HepG2 (cell line): ENCODE measurements at regions not wholly inside any gene's neighbourhood (a gene's known extent, or its start where the extent isn't known, plus 50 kb on each side); places are given as distances from the start of the nearest gene placed in this dataset.

Experiments used
- ATAC-seq: fragments of 200-7000 bp; cut with Tn5 transposase; 3 replicates; pipeline ENCODE4 v1.9.1; 2020; ENCODE audit warnings: mild to moderate bottlenecking, moderate library complexity
- BruUV-seq: library from RNA; stranded (reverse); fragments of 400-500 nt; replicated peaks from 2 replicates; lab custom pipeline; 2021; lab: Mats Ljungman, UMichigan
- CTCF ChIA-PET: fragments of 300-600 bp; formaldehyde crosslinking; extraction: SDS; loops from one replicate; lab custom pipeline; 2021; ENCODE audit warnings: low total read pairs, inconsistent platforms, low intra/inter-chr PET ratio; lab: Yijun Ruan, JAX
- POLR2A ChIA-PET: fragments of 350-600 bp; sonication (Branson Sonifier 250); formaldehyde crosslinking; loops from one replicate; lab custom pipeline; 2020; ENCODE audit warnings: antibody characterized with exemption, inconsistent platforms; lab: Yijun Ruan, JAX
- DNase-seq: peaks from one replicate; pipeline ENCODE4 v3.0.0-alpha.2; 2015; ENCODE audit warnings: low spot score
- FAIRE-seq: peaks from 3 replicates; lab custom pipeline; 2011; peaks lifted over from hg19 to GRCh38; lab: Jason Lieb, UNC
- H2AFZ ChIP-seq: one replicate; pipeline ENCODE4 v1.6.1; 2011; ENCODE audit warnings: low read length, inconsistent platforms
- H3K27ac ChIP-seq: fragments of 300-600 bp; 3 replicates; pipeline ENCODE4 v1.8.0; 2011; ENCODE audit warnings: mixed run types, mild to moderate bottlenecking, mixed read lengths, low read length, inconsistent platforms; ENCODE audit not compliant: insufficient read depth; ENCODE audit errors: extremely low read length
- H3K27me3 ChIP-seq, 2 experiments: fragments of 200-600 bp in 1 of 2; 2 replicates in 1 of 2; 3 replicates in 1 of 2; pipeline versions ENCODE4 v1.6.0 to v1.8.0; 2011; ENCODE audit warnings: low read length in 2 of 2, mild to moderate bottlenecking in 2 of 2, moderate library complexity in 2 of 2, inconsistent platforms in 1 of 2; ENCODE audit not compliant: insufficient read depth in 2 of 2, control insufficient read depth in 1 of 2
- H3K36me3 ChIP-seq, 2 experiments: fragments of 200-600 bp in 1 of 2; replicated peaks in 1 of 2; 2 replicates in 1 of 2; 3 replicates in 1 of 2; pipeline versions ENCODE4 v1.5.1 to v1.8.0; 2011; ENCODE audit warnings: low read length in 2 of 2, inconsistent platforms in 1 of 2; ENCODE audit not compliant: insufficient read depth in 2 of 2, control insufficient read depth in 1 of 2
- H3K4me1 ChIP-seq: 2 replicates; pipeline ENCODE4 v1.5.1; 2012; ENCODE audit warnings: low read length, inconsistent platforms; ENCODE audit not compliant: insufficient read depth
- H3K4me2 ChIP-seq: 2 replicates; pipeline ENCODE4 v1.6.0; 2011; ENCODE audit warnings: low read depth, low read length, inconsistent platforms
- H3K4me3 ChIP-seq, 3 experiments: fragments of 200-600 bp in 1 of 3; sonication (generic), shearing (Covaris generic) in 1 of 3; replicated peaks in 1 of 3; 2 replicates each; pipeline ENCODE4 v1.5.1; 2011 to 2016; ENCODE audit warnings: low read length in 3 of 3, inconsistent platforms in 2 of 3, low read depth in 2 of 3, mild to moderate bottlenecking in 2 of 3, control low read depth in 1 of 3, mixed read lengths in 1 of 3; ENCODE audit not compliant: insufficient read depth in 1 of 3
- H3K79me2 ChIP-seq: one replicate; pipeline ENCODE4 v1.6.1; 2011; ENCODE audit warnings: low read length, inconsistent platforms; ENCODE audit not compliant: insufficient read depth
- H3K9ac ChIP-seq: 2 replicates; pipeline ENCODE4 v1.6.0; 2011; ENCODE audit warnings: mild to moderate bottlenecking, low read depth, low read length, inconsistent platforms; ENCODE audit not compliant: insufficient read depth
- H3K9me3 ChIP-seq: 2 replicates; pipeline ENCODE4 v1.5.1; 2012; ENCODE audit warnings: mild to moderate bottlenecking, low read length
- H4K20me1 ChIP-seq: 2 replicates; pipeline ENCODE4 v1.6.0; 2011; ENCODE audit warnings: inconsistent platforms, mild to moderate bottlenecking, low read length, moderate library complexity; ENCODE audit not compliant: insufficient read depth
- BRCA1 ChIP-seq: sonication (generic); formaldehyde crosslinking; IDR thresholded peaks from 2 replicates; pipeline ENCODE4 v1.4.0; 2020; ENCODE audit warnings: missing genetic modification reagents
- CCAR2 ChIP-seq: fragments of 200-400 bp; formaldehyde crosslinking; optimal IDR thresholded peaks from 2 replicates; pipeline ENCODE3; 2018; ENCODE audit warnings: low read depth, mild to moderate bottlenecking, low read length, moderate library complexity
- CEBPG ChIP-seq: IDR thresholded peaks from 2 replicates; pipeline ENCODE4 v1.6.1; 2016
- FOXM1 ChIP-seq: sonication (generic); formaldehyde crosslinking; IDR thresholded peaks from 2 replicates; pipeline ENCODE4 v1.5.0; 2020; ENCODE audit warnings: missing genetic modification reagents
- HDAC6 ChIP-seq: fragments of 200-600 bp; sonication (generic); IDR thresholded peaks from 2 replicates; pipeline ENCODE4 v1.7.0; 2017; ENCODE audit warnings: mild to moderate bottlenecking, antibody characterized with exemption, low read length, low read depth
- KLF16 ChIP-seq, 2 experiments: sonication (generic) in 1 of 2; formaldehyde crosslinking in 1 of 2; IDR thresholded peaks; 2 replicates each; pipeline versions ENCODE4 v1.6.1 to v1.8.0; 2016 to 2023; ENCODE audit warnings: missing genetic modification reagents in 2 of 2, missing compliant biosample characterization in 1 of 2
- NR3C1 ChIP-seq: sonication (generic); formaldehyde crosslinking; IDR thresholded peaks from 2 replicates; pipeline ENCODE4 v1.4.0; 2020; ENCODE audit warnings: missing genetic modification reagents
- PCBP2 ChIP-seq: fragments of 200-400 bp; formaldehyde crosslinking; optimal IDR thresholded peaks from 2 replicates; pipeline ENCODE3; 2018; ENCODE audit warnings: low read length, low read depth; ENCODE audit not compliant: poor library complexity, severe bottlenecking
- PHF20 ChIP-seq: sonication (generic); formaldehyde crosslinking; IDR thresholded peaks from 2 replicates; pipeline ENCODE4 v1.5.0; 2020; ENCODE audit warnings: mild to moderate bottlenecking, missing genetic modification reagents
- POLR2G ChIP-seq: fragments of 200-400 bp; formaldehyde crosslinking; IDR thresholded peaks from 2 replicates; pipeline ENCODE4 v1.6.1; 2018; ENCODE audit warnings: mild to moderate bottlenecking, low read depth, low read length, moderate library complexity
- PPARG ChIP-seq: conservative IDR thresholded peaks from 2 replicates; pipeline ENCODE4 v1.6.1; 2016; ENCODE audit warnings: missing biosample characterization, missing genetic modification reagents
- SALL2 ChIP-seq: sonication (generic); formaldehyde crosslinking; IDR thresholded peaks from 2 replicates; pipeline ENCODE4 v1.8.1; 2023; ENCODE audit warnings: mild to moderate bottlenecking, missing genetic modification reagents, inconsistent platforms
- SATB2 ChIP-seq: sonication (generic); formaldehyde crosslinking; IDR thresholded peaks from 2 replicates; pipeline ENCODE4 v1.5.0; 2020; ENCODE audit warnings: missing genetic modification reagents
- SP140L ChIP-seq: sonication (generic); formaldehyde crosslinking; IDR thresholded peaks from 2 replicates; pipeline ENCODE4 v1.4.0; 2020; ENCODE audit warnings: missing genetic modification reagents, borderline replicate concordance
- THYN1 ChIP-seq: sonication (generic); formaldehyde crosslinking; IDR thresholded peaks from 2 replicates; pipeline ENCODE4 v1.8.1; 2023; ENCODE audit warnings: low read depth, mild to moderate bottlenecking, moderate library complexity, missing genetic modification reagents, borderline replicate concordance
- ZNF235 ChIP-seq: sonication (generic); formaldehyde crosslinking; IDR thresholded peaks from 2 replicates; pipeline ENCODE4 v1.8.1; 2023; ENCODE audit warnings: mild to moderate bottlenecking, missing genetic modification reagents, borderline replicate concordance
- ZNF605 ChIP-seq: sonication (generic); formaldehyde crosslinking; IDR thresholded peaks from 2 replicates; pipeline ENCODE4 v1.8.0; 2022; ENCODE audit warnings: mild to moderate bottlenecking, missing genetic modification reagents
- WGBS: methylation state at CpG from one replicate; pipeline ENCODE4 v1.1.6; 2017; ENCODE audit warnings: low lambda C conversion rate; 5-methylcytosine and 5-hydroxymethylcytosine counted together
- in situ Hi-C: cut with HindIII; loops from 2 replicates; pipeline ENCODE4 v1.10.0; 2017; ENCODE audit warnings: low pct_unique_long_range_greater_than_20kb; ENCODE audit not compliant: extremely low pct_ligation_motif_present
- intact Hi-C: fragments of 100-400 bp; cut with micrococcal nuclease; formaldehyde crosslinking; loops from one replicate; pipeline ENCODE4 v1.10.0; 2022; ENCODE audit not compliant: unreplicated experiment
- TF ChIP-seq, protein P1 (sequence below), 2 experiments: fragments of 450-650 bp in 1 of 2; sonication (generic) in 1 of 2; formaldehyde crosslinking; IDR thresholded peaks; 2 replicates each; pipeline versions ENCODE4 v1.5.0 to v1.8.0; 2020 to 2022; ENCODE audit warnings: mild to moderate bottlenecking in 1 of 2, missing genetic modification reagents in 1 of 2
- TF ChIP-seq, protein P2 (sequence below): IDR thresholded peaks from 2 replicates; pipeline ENCODE4 v1.6.1; 2016; ENCODE audit warnings: missing compliant biosample characterization, missing genetic modification reagents, borderline replicate concordance
- TF ChIP-seq, protein P3 (sequence below): sonication (generic); formaldehyde crosslinking; IDR thresholded peaks from 2 replicates; pipeline ENCODE4 v1.5.1; 2020; ENCODE audit warnings: missing genetic modification reagents, mild to moderate bottlenecking, borderline replicate concordance

DNA sequence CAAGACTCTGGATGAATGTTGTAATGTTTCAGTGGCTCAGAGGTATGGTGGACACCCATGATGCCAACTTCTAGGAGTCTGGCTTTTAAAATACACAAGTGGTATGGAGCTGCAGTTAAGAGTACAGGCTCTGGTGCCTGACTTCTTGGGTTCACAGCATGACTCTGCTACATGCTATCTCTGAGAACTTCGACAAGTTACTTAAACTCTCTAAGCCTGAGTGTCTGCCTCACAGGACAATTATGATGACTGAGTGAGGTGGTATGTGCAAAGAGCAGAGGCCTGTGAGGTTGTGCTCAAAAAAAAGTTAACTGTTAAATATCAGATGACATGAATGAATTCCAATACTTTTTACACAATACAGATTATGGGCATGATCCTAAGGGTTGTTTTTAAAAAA, 90.9 kb upstream of the SRD5A3 start (continued):
- TF ChIP-seq PHF20 (no peak), CEBPG (no peak)

DNA sequence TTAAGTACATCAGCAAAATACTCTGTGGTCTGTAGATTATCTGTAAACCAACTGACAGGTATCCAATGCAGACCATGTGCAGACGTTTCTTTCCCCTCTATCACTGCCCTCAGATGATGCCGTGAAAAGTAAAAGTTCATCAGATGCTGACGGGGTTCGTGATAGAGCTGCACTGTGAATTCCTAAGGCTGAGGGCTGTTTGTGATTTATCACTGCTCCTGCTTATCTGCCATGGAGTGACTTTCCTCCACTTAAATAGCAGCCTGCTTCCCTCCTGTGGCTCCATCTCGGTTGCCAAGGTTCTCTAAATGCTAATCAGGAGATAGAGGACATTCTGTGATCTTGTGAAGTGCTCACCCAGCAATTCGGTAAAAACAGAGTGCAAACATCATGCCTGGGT, 89.3 kb upstream of the SRD5A3 start:
- CTCF ChIA-PET = no interaction called here
- Histone ChIP-seq H3K9ac (no peak overlapping the region), H3K27me3 (no peaks in the 10 kb centered on the region), H3K4me2 (no peak overlapping the region), H3K4me1 (no peaks in the 10 kb centered on the region), H3K9me3 (no peaks in the 10 kb centered on the region), H4K20me1 (no peaks in the 10 kb centered on the region), H3K27ac (no peak overlapping the region), H3K4me3 (no peak overlapping the region), H2AFZ (no peak overlapping the region), H3K36me3 (no peaks in the 10 kb centered on the region), H3K79me2 (no peaks in the 10 kb centered on the region)
- no peak for FAIRE-seq
- in situ Hi-C loops (no loop called here), intact Hi-C loops (no loop called here)
- POLR2A ChIA-PET = no interaction called here
- BruUV-seq = no TSS peak
- no peak for DNase-seq
- no peak for TF ChIP-seq ZNF235
- TF ChIP-seq, protein P1, sequence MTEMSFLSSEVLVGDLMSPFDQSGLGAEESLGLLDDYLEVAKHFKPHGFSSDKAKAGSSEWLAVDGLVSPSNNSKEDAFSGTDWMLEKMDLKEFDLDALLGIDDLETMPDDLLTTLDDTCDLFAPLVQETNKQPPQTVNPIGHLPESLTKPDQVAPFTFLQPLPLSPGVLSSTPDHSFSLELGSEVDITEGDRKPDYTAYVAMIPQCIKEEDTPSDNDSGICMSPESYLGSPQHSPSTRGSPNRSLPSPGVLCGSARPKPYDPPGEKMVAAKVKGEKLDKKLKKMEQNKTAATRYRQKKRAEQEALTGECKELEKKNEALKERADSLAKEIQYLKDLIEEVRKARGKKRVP (CRISPR knock-in tag; IDR thresholded peaks at IDR 0.05) = no peak
- TF ChIP-seq HDAC6 = no peak
- no peak for TF ChIP-seq SATB2 (CRISPR knock-in tag)
- TF ChIP-seq SP140L (CRISPR knock-in tag) = no peak
- no peak for TF ChIP-seq ZNF605 (CRISPR knock-in tag)
- TF ChIP-seq, protein P2, sequence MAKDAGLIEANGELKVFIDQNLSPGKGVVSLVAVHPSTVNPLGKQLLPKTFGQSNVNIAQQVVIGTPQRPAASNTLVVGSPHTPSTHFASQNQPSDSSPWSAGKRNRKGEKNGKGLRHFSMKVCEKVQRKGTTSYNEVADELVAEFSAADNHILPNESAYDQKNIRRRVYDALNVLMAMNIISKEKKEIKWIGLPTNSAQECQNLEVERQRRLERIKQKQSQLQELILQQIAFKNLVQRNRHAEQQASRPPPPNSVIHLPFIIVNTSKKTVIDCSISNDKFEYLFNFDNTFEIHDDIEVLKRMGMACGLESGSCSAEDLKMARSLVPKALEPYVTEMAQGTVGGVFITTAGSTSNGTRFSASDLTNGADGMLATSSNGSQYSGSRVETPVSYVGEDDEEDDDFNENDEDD (CRISPR knock-in tag) = no peak
- TF ChIP-seq BRCA1 (CRISPR knock-in tag) = no peak
- TF ChIP-seq, protein P3, sequence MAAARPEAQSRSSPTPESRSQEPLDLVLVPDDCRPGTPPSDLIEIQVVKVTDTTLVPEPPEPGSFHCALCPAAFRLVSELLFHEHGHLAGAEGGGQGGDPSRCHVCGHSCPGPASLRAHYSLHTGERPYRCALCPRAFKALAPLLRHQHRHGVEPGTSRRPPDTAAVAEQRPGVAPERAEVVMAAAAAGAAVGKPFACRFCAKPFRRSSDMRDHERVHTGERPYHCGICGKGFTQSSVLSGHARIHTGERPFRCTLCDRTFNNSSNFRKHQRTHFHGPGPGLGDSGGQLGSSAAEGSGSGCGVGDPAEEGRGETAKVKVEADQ (CRISPR knock-in tag) = no peak
- TF ChIP-seq POLR2G = no peak
- TF ChIP-seq PPARG (CRISPR knock-in tag) = no peak
- TF ChIP-seq THYN1 (CRISPR knock-in tag) = no peak
- no peak for TF ChIP-seq PCBP2
- TF ChIP-seq KLF16 (CRISPR knock-in tag; IDR thresholded peaks at IDR 0.05) = no peak
- no peak for TF ChIP-seq SALL2 (CRISPR knock-in tag)
- no peak for TF ChIP-seq CCAR2
- TF ChIP-seq FOXM1 (CRISPR knock-in tag) = no peak
- no peak for TF ChIP-seq NR3C1 (CRISPR knock-in tag)
- no peak for ATAC-seq
- WGBS = 21% methylated on average over 4 of the region's 6 CpGs
